Epithelial cell of proximal tubule (primary cell): ENCODE measurements at regions not wholly inside any gene's neighbourhood (a gene's known extent, or its start where the extent isn't known, plus 50 kb on each side); places are given as distances from the start of the nearest gene placed in this dataset.

Experiments
- DNase-seq: peaks from one replicate; pipeline ENCODE4 v3.0.0-alpha.2; 2011; ENCODE audit warnings: low read depth
- H3K4me3 ChIP-seq: 2 replicates; pipeline ENCODE4 v1.5.1; 2011; ENCODE audit warnings: low read depth, mild to moderate bottlenecking, low read length
- CTCF ChIP-seq: conservative IDR thresholded peaks from 2 replicates; pipeline ENCODE4 v1.5.1; 2012; ENCODE audit warnings: low read depth, mild to moderate bottlenecking, low read length

GRCh38 chr14:71745072-71745471, 187.2 kb upstream of the RGS6 start:
- no peak for DNase-seq
- no peak for TF ChIP-seq CTCF

GRCh38 chr14:71748196-71748595, 184.0 kb upstream of the RGS6 start:
- no peak for TF ChIP-seq CTCF
- DNase-seq = no peak
- H3K4me3 ChIP-seq = no peak overlapping the region

More at GRCh38 chr14:71745072-71745471, 187.2 kb upstream of the RGS6 start:
- no peak overlapping the region for H3K4me3 ChIP-seq

- TF ChIP-seq CTCF = no peak
- no peak for DNase-seq
- no peak overlapping the region for H3K4me3 ChIP-seq
Measured at GRCh38 chr14:71749613-71750238, 182.5 kb upstream of the RGS6 start.

- no peak overlapping the region for H3K4me3 ChIP-seq
- TF ChIP-seq CTCF = no peak
- no peak for DNase-seq
Measured at GRCh38 chr14:71751264-71751663, 181.0 kb upstream of the RGS6 start.

- no peak overlapping the region for H3K4me3 ChIP-seq
- no peak for DNase-seq
- no peak for TF ChIP-seq CTCF
Measured at GRCh38 chr14:71752111-71752738, 180.0 kb upstream of the RGS6 start.

- DNase-seq = no peak
- H3K4me3 ChIP-seq = peak overlapping the region; percentile 43
Measured at GRCh38 chr14:71753126-71753830, 179.0 kb upstream of the RGS6 start.

More at GRCh38 chr14:71753126-71753830, 179.0 kb upstream of the RGS6 start:
- peak; percentile 97 for TF ChIP-seq CTCF
